Mesendoderm (in vitro differentiated cells): ENCODE measurements at regions not wholly inside any gene's neighbourhood (a gene's known extent, or its start where the extent isn't known, plus 50 kb on each side); places are given as distances from the start of the nearest gene placed in this dataset.

Experiments
- DNase-seq: peaks from one replicate; pipeline ENCODE4 v3.0.0; 2013
- H2AK5ac ChIP-seq: 2 replicates; pipeline ENCODE4 v1.6.1; 2013; ENCODE audit warnings: low read length, inconsistent platforms
- H2BK120ac ChIP-seq: 2 replicates; pipeline ENCODE4 v1.6.1; 2013; ENCODE audit warnings: low read depth, mild to moderate bottlenecking, low read length, moderate library complexity, mixed read lengths
- H2BK15ac ChIP-seq: replicated peaks from 2 replicates; pipeline ENCODE4 v1.6.1; 2013; ENCODE audit warnings: low read depth, mild to moderate bottlenecking, moderate library complexity
- H2BK5ac ChIP-seq: 2 replicates; pipeline ENCODE4 v1.6.1; 2013; ENCODE audit warnings: low read length, inconsistent platforms
- H3K18ac ChIP-seq: 2 replicates; pipeline ENCODE4 v1.6.1; 2013; ENCODE audit warnings: mild to moderate bottlenecking, low read length, mixed read lengths
- H3K23ac ChIP-seq: one replicate; pipeline ENCODE4 v1.6.1; 2013; ENCODE audit warnings: low read length
- H3K27ac ChIP-seq: 2 replicates; pipeline ENCODE4 v1.5.1; 2013; ENCODE audit warnings: low read depth, mild to moderate bottlenecking, inconsistent platforms, low read length, moderate library complexity
- H3K27me3 ChIP-seq: 2 replicates; pipeline ENCODE4 v1.6.1; 2013; ENCODE audit warnings: low read length, control low read depth, mild to moderate bottlenecking, inconsistent platforms; ENCODE audit not compliant: insufficient read depth, poor library complexity
- H3K36me3 ChIP-seq: 2 replicates; pipeline ENCODE4 v1.6.1; 2013; ENCODE audit warnings: low read length, inconsistent platforms; ENCODE audit not compliant: control insufficient read depth, insufficient read depth
- H3K4ac ChIP-seq: one replicate; pipeline ENCODE4 v1.6.1; 2013; ENCODE audit warnings: low read depth, mild to moderate bottlenecking, low read length, moderate library complexity
- H3K4me1 ChIP-seq: 2 replicates; pipeline ENCODE4 v1.6.1; 2013; ENCODE audit warnings: low read depth, low read length, inconsistent platforms; ENCODE audit not compliant: control insufficient read depth
- H3K4me2 ChIP-seq: 2 replicates; pipeline ENCODE4 v1.6.1; 2013; ENCODE audit warnings: low read length
- H3K4me3 ChIP-seq: 2 replicates; pipeline ENCODE4 v1.5.1; 2013; ENCODE audit warnings: mild to moderate bottlenecking, low read length
- H3K56ac ChIP-seq: one replicate; pipeline ENCODE4 v1.6.1; 2013; ENCODE audit warnings: low read length
- H3K79me1 ChIP-seq: 2 replicates; pipeline ENCODE4 v1.6.1; 2013; ENCODE audit warnings: low read length, inconsistent platforms
- H3K79me2 ChIP-seq: 2 replicates; pipeline ENCODE4 v1.6.1; 2013; ENCODE audit warnings: mild to moderate bottlenecking, low read length; ENCODE audit not compliant: control insufficient read depth, insufficient read depth
- H3K9ac ChIP-seq: 2 replicates; pipeline ENCODE4 v1.6.1; 2013; ENCODE audit warnings: low read length, inconsistent platforms
- H4K5ac ChIP-seq: one replicate; pipeline ENCODE4 v1.6.1; 2013; ENCODE audit warnings: low read length
- H4K8ac ChIP-seq: one replicate; pipeline ENCODE4 v1.6.1; 2013; ENCODE audit warnings: low read depth, mild to moderate bottlenecking, control low read depth, low read length, moderate library complexity
- WGBS: extraction: QIAGEN DNeasy Blood & Tissue Kit; methylation state at CpG from one replicate; pipeline ENCODE4 v1.1.7; 2013; ENCODE audit warnings: low lambda C conversion rate, missing lambda C conversion rate; ENCODE audit not compliant: insufficient coverage; ENCODE audit errors: extremely low coverage; 5-methylcytosine and 5-hydroxymethylcytosine counted together

DNA sequence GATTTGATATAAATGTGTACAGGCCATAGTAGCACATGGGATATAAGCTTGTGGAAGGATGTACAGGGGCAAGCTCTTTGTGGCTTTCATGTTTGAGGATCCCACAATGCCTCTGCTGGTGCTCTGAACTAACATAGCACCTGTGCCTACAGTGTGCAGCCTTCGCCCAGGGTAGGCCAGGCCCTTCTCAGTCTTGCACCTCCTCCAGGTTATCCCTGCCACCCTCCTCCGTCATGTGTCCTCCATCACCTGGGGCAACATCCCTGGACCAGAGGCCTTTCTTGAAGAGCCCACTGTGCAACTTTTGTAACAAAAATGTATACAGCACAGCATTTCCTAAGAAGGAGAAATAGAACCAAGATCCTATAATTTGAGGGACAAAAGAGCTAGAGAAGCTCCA, 306.8 kb downstream of the IRS2 start:
- no peak overlapping the region for H2BK15ac ChIP-seq
- no peak overlapping the region for H3K23ac ChIP-seq
- H3K4me3 ChIP-seq: no peak overlapping the region
- H3K79me2 ChIP-seq: no peaks in the 10 kb centered on the region
- H3K4ac ChIP-seq: no peak overlapping the region
- H3K56ac ChIP-seq: no peak overlapping the region
- WGBS: no CpG with 5 or more reads among the region's 2 CpGs
- no peaks in the 10 kb centered on the region for H3K79me1 ChIP-seq
- DNase-seq: no peak
- no peaks in the 10 kb centered on the region for H3K27me3 ChIP-seq
- H3K4me1 ChIP-seq: no peaks in the 10 kb centered on the region
- H3K18ac ChIP-seq: no peak overlapping the region
- H3K36me3 ChIP-seq: no peaks in the 10 kb centered on the region
- no peak overlapping the region for H3K27ac ChIP-seq
- no peak overlapping the region for H3K4me2 ChIP-seq
- H2BK5ac ChIP-seq: no peak overlapping the region
- H4K8ac ChIP-seq: no peak overlapping the region
- no peak overlapping the region for H2AK5ac ChIP-seq
- H3K9ac ChIP-seq: no peak overlapping the region
- no peak overlapping the region for H4K5ac ChIP-seq
- H2BK120ac ChIP-seq: no peak overlapping the region

DNA sequence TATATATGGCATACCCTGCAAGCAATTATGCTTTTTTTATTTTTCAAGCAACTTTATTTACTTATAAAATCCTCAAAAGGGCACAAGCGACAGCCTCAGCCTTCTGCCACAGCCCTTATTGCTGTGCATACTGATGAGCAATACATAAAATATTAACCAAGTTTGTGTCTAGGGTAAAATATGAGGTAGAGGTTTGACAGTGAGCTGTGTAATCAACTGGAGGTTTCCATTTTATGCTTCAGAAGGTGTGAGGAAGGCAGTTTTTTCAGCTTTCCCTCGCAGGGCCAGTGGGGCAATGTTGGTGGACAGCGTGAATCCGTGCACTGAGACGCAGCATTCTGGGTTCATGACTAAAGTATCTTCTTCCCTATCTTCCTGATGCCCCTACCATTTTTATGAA, 310.4 kb downstream of the IRS2 start:
- H3K23ac ChIP-seq: no peak overlapping the region
- H3K79me2 ChIP-seq: no peaks in the 10 kb centered on the region
- no peak overlapping the region for H2BK120ac ChIP-seq
- H3K79me1 ChIP-seq: no peaks in the 10 kb centered on the region
- H3K56ac ChIP-seq: no peak overlapping the region
- no peak for DNase-seq
- no CpG with 5 or more reads among the region's 5 CpGs for WGBS
- no peaks in the 10 kb centered on the region for H3K27me3 ChIP-seq
- H4K8ac ChIP-seq: no peak overlapping the region
- H2BK15ac ChIP-seq: no peak overlapping the region
- no peaks in the 10 kb centered on the region for H3K4me1 ChIP-seq
- H4K5ac ChIP-seq: no peak overlapping the region
- H3K9ac ChIP-seq: no peak overlapping the region
- H3K18ac ChIP-seq: no peak overlapping the region
- H3K27ac ChIP-seq: no peak overlapping the region
- no peak overlapping the region for H3K4ac ChIP-seq
- no peak overlapping the region for H2AK5ac ChIP-seq
- H3K4me2 ChIP-seq: no peak overlapping the region
- no peaks in the 10 kb centered on the region for H3K36me3 ChIP-seq
- no peak overlapping the region for H3K4me3 ChIP-seq
- H2BK5ac ChIP-seq: no peak overlapping the region

DNA sequence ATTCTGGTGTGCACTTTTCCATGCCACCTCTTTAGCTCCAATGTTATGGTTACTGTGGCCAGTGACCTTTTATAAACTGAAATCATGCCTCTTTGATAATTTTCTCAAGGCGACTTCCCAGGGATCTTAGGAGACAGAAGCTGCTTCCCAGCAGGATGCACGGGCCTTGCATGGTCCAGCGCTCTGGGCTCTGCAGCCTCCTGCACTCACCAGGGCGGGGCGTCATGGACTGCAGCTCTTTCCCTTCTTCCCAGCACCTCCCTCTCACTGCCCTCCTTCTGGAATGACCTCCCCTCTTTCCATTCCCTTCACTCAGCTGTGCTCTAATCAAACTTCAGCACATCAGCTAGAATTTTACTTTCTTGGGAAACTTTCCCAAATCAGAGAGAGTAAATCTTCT, 318.3 kb downstream of the IRS2 start:
- no peak overlapping the region for H3K9ac ChIP-seq
- no peak overlapping the region for H2BK15ac ChIP-seq
- no peak overlapping the region for H2BK120ac ChIP-seq
- H3K27ac ChIP-seq: no peak overlapping the region
- no peak overlapping the region for H4K5ac ChIP-seq
- no peak overlapping the region for H3K4ac ChIP-seq
- H3K56ac ChIP-seq: no peak overlapping the region
- H3K23ac ChIP-seq: no peak overlapping the region
- WGBS: no CpG with 5 or more reads among the region's 5 CpGs
- DNase-seq: no peak
- no peaks in the 10 kb centered on the region for H3K27me3 ChIP-seq
- no peaks in the 10 kb centered on the region for H3K36me3 ChIP-seq
- no peak overlapping the region for H3K4me3 ChIP-seq
- no peak overlapping the region for H3K4me2 ChIP-seq
- H3K79me2 ChIP-seq: no peaks in the 10 kb centered on the region
- H2AK5ac ChIP-seq: no peak overlapping the region
- H2BK5ac ChIP-seq: no peak overlapping the region
- no peaks in the 10 kb centered on the region for H3K4me1 ChIP-seq
- no peaks in the 10 kb centered on the region for H3K79me1 ChIP-seq
- H4K8ac ChIP-seq: no peak overlapping the region
- no peak overlapping the region for H3K18ac ChIP-seq

DNA sequence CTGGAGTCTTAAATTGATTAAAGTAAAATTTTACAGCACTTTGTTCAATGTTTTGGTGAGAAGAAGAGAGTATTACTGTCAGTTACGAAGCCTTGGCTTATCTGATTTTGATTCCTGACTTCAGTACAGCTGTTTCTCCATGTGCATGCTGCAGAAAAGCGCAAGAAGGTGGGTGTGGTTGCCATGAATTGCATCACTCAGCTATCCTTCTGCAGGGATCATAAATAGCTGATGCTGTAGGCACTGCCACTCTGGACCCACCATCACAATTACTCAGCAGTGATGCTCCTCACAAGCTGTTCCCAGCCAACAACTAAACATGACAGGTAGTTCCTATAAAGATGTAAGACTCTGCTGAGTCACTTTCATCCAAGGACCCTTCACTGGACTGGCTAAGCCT, 321.2 kb downstream of the IRS2 start:
- Histone ChIP-seq H3K9ac (no peak overlapping the region), H2BK5ac (no peak overlapping the region), H3K27ac (no peak overlapping the region), H3K4ac (no peak overlapping the region), H2AK5ac (no peak overlapping the region), H4K5ac (no peak overlapping the region), H4K8ac (no peak overlapping the region), H2BK15ac (no peak overlapping the region), H3K27me3 (no peaks in the 10 kb centered on the region), H3K79me2 (no peaks in the 10 kb centered on the region), H2BK120ac (no peak overlapping the region), H3K36me3 (no peaks in the 10 kb centered on the region), H3K4me2 (no peak overlapping the region), H3K23ac (no peak overlapping the region), H3K4me1 (no peaks in the 10 kb centered on the region), H3K79me1 (no peaks in the 10 kb centered on the region), H3K4me3 (no peak overlapping the region), H3K56ac (no peak overlapping the region), H3K18ac (no peak overlapping the region)
- no peak for DNase-seq
- WGBS: no CpG with 5 or more reads among the region's 2 CpGs

DNA sequence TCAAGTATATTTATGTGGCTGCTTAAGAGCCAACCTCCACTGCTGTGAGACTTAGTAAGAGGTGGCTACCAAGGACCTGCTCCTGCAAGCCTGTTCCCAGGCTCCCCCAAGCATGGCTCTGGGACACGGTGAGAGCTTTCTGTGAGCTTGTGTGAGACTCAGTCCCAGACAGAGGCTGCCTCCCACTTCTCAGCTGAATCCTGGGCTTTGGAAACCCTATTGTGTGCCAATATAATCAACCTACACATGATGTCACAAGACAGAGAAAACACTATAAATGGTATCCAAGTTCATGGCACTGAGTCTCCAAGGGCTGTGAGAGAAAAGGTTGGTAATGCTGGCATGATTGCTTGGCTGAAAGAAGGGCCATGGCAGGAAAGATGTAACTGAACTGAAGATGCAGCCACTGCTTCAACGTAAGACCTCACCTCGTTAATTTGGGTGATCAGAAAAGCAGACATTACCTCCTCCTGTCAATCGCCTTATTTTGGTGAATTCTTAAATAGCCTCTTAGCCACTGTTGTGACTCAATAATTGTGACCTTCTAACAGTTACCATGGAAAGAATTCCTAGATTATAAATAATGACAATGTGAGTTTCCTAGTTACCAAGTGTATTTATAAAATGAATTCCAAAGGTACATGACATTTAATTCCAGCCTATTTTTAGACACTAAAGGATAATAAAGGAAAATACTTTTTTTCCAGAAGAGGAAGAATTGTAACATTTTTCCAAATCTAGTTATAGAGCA, 332.0 kb downstream of the IRS2 start:
- Histone ChIP-seq H2BK15ac (no peak overlapping the region), H3K79me2 (no peaks in the 10 kb centered on the region), H4K8ac (no peak overlapping the region), H3K79me1 (no peaks in the 10 kb centered on the region), H2AK5ac (no peak overlapping the region), H3K4me1 (no peaks in the 10 kb centered on the region), H3K23ac (no peak overlapping the region), H3K36me3 (no peaks in the 10 kb centered on the region), H3K4me3 (no peak overlapping the region), H2BK120ac (no peak overlapping the region), H3K27ac (no peak overlapping the region), H3K4me2 (no peak overlapping the region), H3K27me3 (no peaks in the 10 kb centered on the region), H3K9ac (no peak overlapping the region), H3K4ac (no peak overlapping the region), H3K18ac (no peak overlapping the region), H2BK5ac (no peak overlapping the region), H3K56ac (no peak overlapping the region), H4K5ac (no peak overlapping the region)
- no CpG with 5 or more reads among the region's 4 CpGs for WGBS
- DNase-seq: no peak

DNA sequence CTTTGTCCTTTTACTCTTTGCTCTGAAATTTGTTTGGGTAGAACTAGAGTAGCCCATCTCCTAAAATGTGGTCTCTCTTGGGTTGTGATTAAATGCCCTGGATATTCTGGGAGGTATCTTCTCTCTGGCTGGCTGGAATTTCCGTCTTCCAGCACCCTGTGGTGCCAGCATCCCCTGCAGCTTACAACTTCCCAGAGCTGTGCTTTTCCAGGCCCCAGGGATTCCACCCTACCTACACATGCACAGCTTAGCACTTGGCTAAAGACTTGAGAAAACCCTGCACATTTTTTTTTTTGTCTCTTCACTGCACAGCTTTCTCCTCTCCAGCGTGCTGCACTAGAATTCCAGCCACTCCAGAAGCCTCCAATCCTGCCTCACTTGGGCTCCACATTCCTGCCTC, 334.7 kb downstream of the IRS2 start:
- DNase-seq: no peak
- H3K4me1 ChIP-seq: no peaks in the 10 kb centered on the region
- H2BK5ac ChIP-seq: no peak overlapping the region
- no peak overlapping the region for H2BK15ac ChIP-seq
- H3K4ac ChIP-seq: no peak overlapping the region
- H3K27me3 ChIP-seq: no peaks in the 10 kb centered on the region
- H3K18ac ChIP-seq: no peak overlapping the region
- H2BK120ac ChIP-seq: no peak overlapping the region
- no peak overlapping the region for H2AK5ac ChIP-seq
- H3K4me2 ChIP-seq: no peak overlapping the region
- no peak overlapping the region for H3K4me3 ChIP-seq
- no peaks in the 10 kb centered on the region for H3K79me1 ChIP-seq
- H3K56ac ChIP-seq: no peak overlapping the region
- no peaks in the 10 kb centered on the region for H3K79me2 ChIP-seq
- no peak overlapping the region for H3K9ac ChIP-seq
- no peak overlapping the region for H3K27ac ChIP-seq
- no peak overlapping the region for H4K5ac ChIP-seq
- no peak overlapping the region for H3K23ac ChIP-seq
- H4K8ac ChIP-seq: no peak overlapping the region
- WGBS: no CpG with 5 or more reads among the region's 2 CpGs
- H3K36me3 ChIP-seq: no peaks in the 10 kb centered on the region
